Neuronal stem cell (in vitro differentiated cells): ENCODE measurements at regions not wholly inside any gene's neighbourhood (a gene's known extent, or its start where the extent isn't known, plus 50 kb on each side); places are given as distances from the start of the nearest gene placed in this dataset.

Experiments
- DNase-seq: peaks from one replicate; pipeline ENCODE4 v3.0.0-alpha.2; 2013; ENCODE audit warnings: low spot score
- H2AFZ ChIP-seq: one replicate; pipeline ENCODE4 v1.6.1; 2013; ENCODE audit warnings: mild to moderate bottlenecking, low read length, inconsistent platforms
- H2AK5ac ChIP-seq: 2 replicates; pipeline ENCODE4 v1.6.1; 2013; ENCODE audit warnings: low read depth, mild to moderate bottlenecking, inconsistent platforms, low read length, moderate library complexity, mixed read lengths
- H2BK120ac ChIP-seq: 2 replicates; pipeline ENCODE4 v1.6.1; 2013; ENCODE audit warnings: low read depth, mild to moderate bottlenecking, inconsistent platforms, low read length, moderate library complexity, mixed read lengths
- H2BK12ac ChIP-seq: one replicate; pipeline ENCODE4 v1.6.1; 2013; ENCODE audit warnings: low read length, inconsistent platforms
- H2BK15ac ChIP-seq: 2 replicates; pipeline ENCODE4 v1.6.1; 2013; ENCODE audit warnings: mild to moderate bottlenecking, low read length, inconsistent platforms, mixed read lengths
- H2BK5ac ChIP-seq: one replicate; pipeline ENCODE4 v1.6.1; 2013; ENCODE audit warnings: inconsistent platforms, mild to moderate bottlenecking, low read length, moderate library complexity
- H3K14ac ChIP-seq: one replicate; pipeline ENCODE4 v1.6.1; 2013; ENCODE audit warnings: low read length, inconsistent platforms
- H3K18ac ChIP-seq: 2 replicates; pipeline ENCODE4 v1.6.1; 2013; ENCODE audit warnings: low read length, inconsistent platforms
- H3K23ac ChIP-seq: 2 replicates; pipeline ENCODE4 v1.6.1; 2013; ENCODE audit warnings: low read depth, mild to moderate bottlenecking, mixed read lengths, low read length, inconsistent platforms; ENCODE audit not compliant: poor library complexity
- H3K27ac ChIP-seq: replicated peaks from 3 replicates; pipeline ENCODE4 v1.5.1; 2013; ENCODE audit warnings: low read length, inconsistent platforms
- H3K27me3 ChIP-seq, 3 experiments: 2 replicates each; pipeline ENCODE4 v1.6.1; 2013; ENCODE audit warnings: low read length in 3 of 3, mild to moderate bottlenecking in 2 of 3, inconsistent platforms in 1 of 3, low read depth in 1 of 3, mixed read lengths in 1 of 3, moderate library complexity in 1 of 3; ENCODE audit not compliant: control insufficient read depth in 3 of 3, insufficient read depth in 3 of 3
- H3K36me3 ChIP-seq, 2 donors: replicated peaks in 1 of 2; 2 replicates each; pipeline ENCODE4 v1.6.1; 2013; ENCODE audit warnings: low read length in 2 of 2; ENCODE audit not compliant: control insufficient read depth in 2 of 2, insufficient read depth in 2 of 2
- H3K4ac ChIP-seq: 2 replicates; pipeline ENCODE4 v1.6.1; 2013; ENCODE audit warnings: inconsistent platforms, mild to moderate bottlenecking, low read length, moderate library complexity
- H3K4me1 ChIP-seq, 2 donors: 1 replicate in 1 of 2; 2 replicates in 1 of 2; pipeline ENCODE4 v1.6.1; 2013; ENCODE audit warnings: low read length in 2 of 2, low read depth in 1 of 2; ENCODE audit not compliant: control insufficient read depth in 2 of 2, insufficient read depth in 1 of 2
- H3K4me2 ChIP-seq: one replicate; pipeline ENCODE4 v1.6.1; 2013; ENCODE audit warnings: mild to moderate bottlenecking, low read length, inconsistent platforms; ENCODE audit not compliant: insufficient read depth, poor library complexity, severe bottlenecking
- H3K4me3 ChIP-seq, 2 donors: 2 replicates each; pipeline ENCODE4 v1.5.1; 2013; ENCODE audit warnings: low read length in 2 of 2, mild to moderate bottlenecking in 2 of 2, inconsistent platforms in 1 of 2, moderate library complexity in 1 of 2
- H3K79me1 ChIP-seq: one replicate; pipeline ENCODE4 v1.6.1; 2013; ENCODE audit warnings: low read depth, mild to moderate bottlenecking, inconsistent platforms, low read length, moderate library complexity
- H3K9ac ChIP-seq: one replicate; pipeline ENCODE4 v1.6.1; 2013; ENCODE audit warnings: mild to moderate bottlenecking, low read depth, low read length, inconsistent platforms; ENCODE audit not compliant: poor library complexity
- H3K9me3 ChIP-seq, 2 donors: replicated peaks in 1 of 2; 2 replicates each; pipeline versions ENCODE3 to v1.6.1; 2013; ENCODE audit warnings: low read length in 2 of 2, mild to moderate bottlenecking in 2 of 2, inconsistent platforms in 1 of 2, low read depth in 1 of 2, mixed read lengths in 1 of 2, moderate library complexity in 1 of 2; ENCODE audit not compliant: control insufficient read depth in 2 of 2, insufficient read depth in 1 of 2
- H4K8ac ChIP-seq: one replicate; pipeline ENCODE4 v1.6.1; 2013; ENCODE audit warnings: low read depth, mild to moderate bottlenecking, inconsistent platforms, low read length, moderate library complexity
- H4K91ac ChIP-seq: one replicate; pipeline ENCODE4 v1.6.1; 2013; ENCODE audit warnings: low read length, low read depth, mild to moderate bottlenecking, inconsistent platforms; ENCODE audit not compliant: poor library complexity
- WGBS, 2 donors: extraction: QIAGEN DNeasy Blood & Tissue Kit; methylation state at CpG; one replicate each; pipeline ENCODE4 v1.1.7; 2013; ENCODE audit warnings: missing lambda C conversion rate in 2 of 2, mixed read lengths in 1 of 2; ENCODE audit not compliant: insufficient read length in 2 of 2, insufficient replicate concordance in 1 of 2; ENCODE audit errors: extremely low coverage in 2 of 2; 5-methylcytosine and 5-hydroxymethylcytosine counted together

DNA sequence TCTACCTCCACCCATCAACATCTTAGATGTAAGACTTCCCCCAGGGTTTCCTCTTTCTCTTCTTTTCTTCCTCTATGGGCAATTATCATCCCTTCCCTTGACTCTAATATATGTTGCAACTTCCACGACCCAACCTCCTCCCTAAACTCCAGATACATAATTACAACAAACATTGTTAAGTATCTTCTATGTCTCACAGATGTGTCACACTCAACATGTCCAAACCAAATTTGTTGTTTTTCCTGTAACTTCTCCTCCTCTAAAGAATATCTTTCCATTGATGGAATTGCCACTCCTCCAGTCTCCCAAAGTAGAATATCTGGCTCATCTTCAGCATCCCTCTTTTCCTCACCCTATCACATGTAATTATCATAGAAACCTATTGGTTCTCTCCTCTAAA lies 314.2 kb downstream of the RWDD3 start:
- Histone ChIP-seq H2AFZ (no peak overlapping the region), H3K4me3 (no peak overlapping the region), H2BK5ac (no peak overlapping the region), H4K91ac (no peak overlapping the region), H3K27me3 (no peaks in the 10 kb centered on the region), H3K9ac (no peak overlapping the region), H3K18ac (no peak overlapping the region), H3K14ac (no peak overlapping the region), H3K27ac (no peak overlapping the region), H3K9me3 (no peaks in the 10 kb centered on the region), H2BK12ac (no peak overlapping the region), H3K4ac (no peak overlapping the region), H2BK120ac (no peak overlapping the region), H3K23ac (no peak overlapping the region), H2BK15ac (no peak overlapping the region), H3K4me2 (no peak overlapping the region), H2AK5ac (no peak overlapping the region), H3K79me1 (no peaks in the 10 kb centered on the region), H3K4me1 (no peaks in the 10 kb centered on the region), H4K8ac (no peak overlapping the region), H3K36me3 (no peaks in the 10 kb centered on the region)
- WGBS, 2 donors = no CpG with 5 or more reads among the region's 1 CpG
- no peak for DNase-seq

DNA sequence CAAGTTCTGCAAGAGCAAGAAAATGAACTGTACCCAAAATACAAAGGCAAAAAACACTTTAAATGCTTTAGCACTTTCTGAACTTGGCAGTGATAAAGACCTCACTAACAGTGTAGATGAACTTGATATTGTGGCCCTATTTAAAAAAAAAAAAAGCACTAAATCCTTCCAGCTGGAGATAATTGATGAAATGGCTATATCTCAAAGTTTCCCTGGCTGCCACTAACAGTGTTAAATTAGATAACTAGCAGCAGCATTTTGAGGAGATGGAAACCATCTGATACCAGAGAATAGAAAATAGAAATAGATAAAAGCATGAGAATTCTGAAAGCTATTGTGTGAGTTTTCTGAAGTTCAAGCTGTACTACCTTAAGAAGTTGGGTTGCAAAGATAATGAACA lies 317.2 kb downstream of the RWDD3 start:
- no peaks in the 10 kb centered on the region for H3K36me3 ChIP-seq
- no peak overlapping the region for H3K4ac ChIP-seq
- no peak overlapping the region for H3K4me3 ChIP-seq
- no peaks in the 10 kb centered on the region for H3K79me1 ChIP-seq
- no peak overlapping the region for H2BK12ac ChIP-seq
- H2BK15ac ChIP-seq = no peak overlapping the region
- no peak overlapping the region for H4K8ac ChIP-seq
- no peak overlapping the region for H3K14ac ChIP-seq
- no peak overlapping the region for H3K27ac ChIP-seq
- no peak overlapping the region for H2BK120ac ChIP-seq
- no peak for DNase-seq
- H3K9ac ChIP-seq = no peak overlapping the region
- no peak overlapping the region for H3K18ac ChIP-seq
- no peak overlapping the region for H2AFZ ChIP-seq
- H3K4me2 ChIP-seq = no peak overlapping the region
- no peak overlapping the region for H4K91ac ChIP-seq
- H3K27me3 ChIP-seq = no peaks in the 10 kb centered on the region
- no peaks in the 10 kb centered on the region for H3K4me1 ChIP-seq
- no peak overlapping the region for H3K23ac ChIP-seq
- H2BK5ac ChIP-seq = no peak overlapping the region
- H3K9me3 ChIP-seq = no peaks in the 10 kb centered on the region
- no peak overlapping the region for H2AK5ac ChIP-seq

DNA sequence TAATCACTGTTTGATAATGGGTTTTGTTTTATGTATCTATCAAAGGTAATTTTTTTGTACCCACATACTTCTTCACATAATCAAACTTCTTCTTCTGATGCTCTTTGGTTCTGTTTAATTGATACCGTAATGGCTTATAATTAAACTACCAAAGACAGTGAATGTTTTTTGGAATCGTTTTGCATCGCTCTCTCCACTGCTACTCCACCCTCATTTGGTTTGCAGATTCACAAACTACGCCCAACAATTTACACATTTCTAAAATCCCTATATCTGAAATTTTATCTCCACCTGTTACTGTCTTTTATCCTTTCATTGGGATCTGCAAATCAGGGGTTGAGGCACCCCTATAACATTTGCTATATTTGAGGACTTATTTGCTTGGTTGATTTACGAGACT lies 319.6 kb downstream of the RWDD3 start:
- H3K14ac ChIP-seq = no peak overlapping the region
- no peak overlapping the region for H2BK12ac ChIP-seq
- H3K4me2 ChIP-seq = no peak overlapping the region
- no peak overlapping the region for H3K4ac ChIP-seq
- no peak overlapping the region for H2BK15ac ChIP-seq
- no peak overlapping the region for H2AK5ac ChIP-seq
- H3K23ac ChIP-seq = no peak overlapping the region
- no peaks in the 10 kb centered on the region for H3K4me1 ChIP-seq
- H2BK120ac ChIP-seq = no peak overlapping the region
- H3K79me1 ChIP-seq = no peaks in the 10 kb centered on the region
- no peak overlapping the region for H4K8ac ChIP-seq
- 100% methylated on average over 1 of the region's 5 CpGs; no CpG with 5 or more reads in 1 of the 2 donors for WGBS, 2 donors
- no peak overlapping the region for H3K18ac ChIP-seq
- DNase-seq = no peak
- no peak overlapping the region for H3K9ac ChIP-seq
- no peak overlapping the region for H2BK5ac ChIP-seq
- no peak overlapping the region for H2AFZ ChIP-seq
- no peak overlapping the region for H4K91ac ChIP-seq
- H3K36me3 ChIP-seq = no peaks in the 10 kb centered on the region
- no peak overlapping the region for H3K27ac ChIP-seq
- no peaks in the 10 kb centered on the region for H3K9me3 ChIP-seq
- no peaks in the 10 kb centered on the region for H3K27me3 ChIP-seq
- H3K4me3 ChIP-seq = no peak overlapping the region

DNA sequence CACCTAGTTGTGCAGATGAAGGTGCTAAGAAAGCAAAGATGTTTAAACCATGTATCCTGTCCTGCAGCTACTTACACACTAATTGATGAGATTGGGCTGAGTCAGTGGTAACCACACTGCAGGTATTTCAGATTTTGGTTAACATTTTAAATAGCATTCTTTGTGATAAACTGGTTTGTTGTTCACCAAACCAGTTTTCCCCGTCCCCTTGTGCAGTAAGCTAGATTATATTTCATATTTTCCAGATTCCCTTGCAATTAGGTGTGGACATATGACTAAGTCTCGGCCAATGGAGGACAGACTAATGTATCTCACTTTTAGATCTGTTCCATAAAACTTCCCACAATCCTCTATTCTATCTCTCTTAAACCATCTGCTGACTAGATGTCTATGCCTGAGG lies 320.4 kb downstream of the RWDD3 start:
- no peak overlapping the region for H3K9ac ChIP-seq
- no peak overlapping the region for H3K4me2 ChIP-seq
- no peaks in the 10 kb centered on the region for H3K79me1 ChIP-seq
- H3K18ac ChIP-seq = no peak overlapping the region
- no peak overlapping the region for H2BK5ac ChIP-seq
- no peaks in the 10 kb centered on the region for H3K9me3 ChIP-seq
- no peak overlapping the region for H4K91ac ChIP-seq
- no CpG with 5 or more reads among the region's 2 CpGs for WGBS, 2 donors
- no peak overlapping the region for H3K4ac ChIP-seq
- H4K8ac ChIP-seq = no peak overlapping the region
- H2AK5ac ChIP-seq = no peak overlapping the region
- no peaks in the 10 kb centered on the region for H3K36me3 ChIP-seq
- no peak overlapping the region for H3K4me3 ChIP-seq
- H3K27ac ChIP-seq = no peak overlapping the region
- H2BK15ac ChIP-seq = no peak overlapping the region
- H3K4me1 ChIP-seq = no peaks in the 10 kb centered on the region
- H2BK12ac ChIP-seq = no peak overlapping the region
- no peak for DNase-seq
- H2BK120ac ChIP-seq = no peak overlapping the region
- H3K27me3 ChIP-seq = no peaks in the 10 kb centered on the region
- no peak overlapping the region for H2AFZ ChIP-seq
- H3K23ac ChIP-seq = no peak overlapping the region
- H3K14ac ChIP-seq = no peak overlapping the region
